Limb (tissue), 2 donors: ENCODE measurements at regions not wholly inside any gene's neighbourhood (a gene's known extent, or its start where the extent isn't known, plus 50 kb on each side); places are given as distances from the start of the nearest gene placed in this dataset.
"Not testable (repeated sequence)": the region's sequence is repeated elsewhere in the genome, so short reads cannot be mapped to it uniquely, and the experiment has no call there.

Experiments
- DNase-seq, 2 donors: peaks; one replicate each; pipeline ENCODE4 v3.0.0-alpha.2; 2016; ENCODE audit errors: extremely low spot score in 2 of 2

DNA sequence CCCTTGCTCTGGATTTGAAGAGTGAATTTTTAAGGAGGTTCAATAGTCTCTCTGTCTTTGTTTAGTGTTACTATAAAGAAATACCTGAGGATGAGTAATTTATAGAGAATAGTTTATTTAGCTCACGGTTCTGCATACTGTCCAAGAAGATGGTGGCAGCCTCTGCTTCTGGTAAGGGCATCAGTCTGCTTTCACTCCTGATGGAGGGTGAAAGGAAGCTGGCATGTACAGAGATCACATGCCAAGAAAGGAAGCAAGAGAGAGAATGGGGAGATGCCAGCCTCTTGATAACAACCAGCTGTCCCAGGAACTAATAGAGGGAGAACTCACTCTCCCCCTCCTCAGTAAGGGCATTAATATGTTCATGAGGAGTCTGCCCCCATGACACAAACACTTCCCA is 917.5 kb upstream of the GOT2 start:
- DNase-seq = no peak

- DNase-seq = no peak
These were observed 911.1 kb upstream of the GOT2 start for GRCh38 chr16:59645194-59645593.

GRCh38 chr16:59635674-59636073 is 901.6 kb upstream of the GOT2 start:
- DNase-seq = no peak

DNA sequence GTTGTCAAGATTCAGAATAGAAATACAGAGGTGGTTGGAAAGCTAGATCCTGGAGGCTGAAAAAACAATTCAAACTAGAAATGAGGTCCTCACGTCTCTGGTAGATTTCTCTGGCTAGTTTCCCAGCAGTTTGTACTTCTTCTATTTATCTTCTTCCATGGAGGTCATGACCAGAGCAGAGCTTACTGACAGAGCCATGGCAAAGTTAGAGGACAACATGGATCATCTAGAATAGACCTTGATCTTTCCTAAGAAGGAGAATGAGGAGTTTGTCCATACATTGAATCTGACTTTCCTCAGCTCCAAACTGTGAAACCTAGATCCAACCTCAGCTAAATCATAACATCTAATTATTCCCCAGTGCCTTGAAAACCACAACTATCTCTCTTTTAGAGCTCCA is 900.8 kb upstream of the GOT2 start:
- DNase-seq = no peak

DNA sequence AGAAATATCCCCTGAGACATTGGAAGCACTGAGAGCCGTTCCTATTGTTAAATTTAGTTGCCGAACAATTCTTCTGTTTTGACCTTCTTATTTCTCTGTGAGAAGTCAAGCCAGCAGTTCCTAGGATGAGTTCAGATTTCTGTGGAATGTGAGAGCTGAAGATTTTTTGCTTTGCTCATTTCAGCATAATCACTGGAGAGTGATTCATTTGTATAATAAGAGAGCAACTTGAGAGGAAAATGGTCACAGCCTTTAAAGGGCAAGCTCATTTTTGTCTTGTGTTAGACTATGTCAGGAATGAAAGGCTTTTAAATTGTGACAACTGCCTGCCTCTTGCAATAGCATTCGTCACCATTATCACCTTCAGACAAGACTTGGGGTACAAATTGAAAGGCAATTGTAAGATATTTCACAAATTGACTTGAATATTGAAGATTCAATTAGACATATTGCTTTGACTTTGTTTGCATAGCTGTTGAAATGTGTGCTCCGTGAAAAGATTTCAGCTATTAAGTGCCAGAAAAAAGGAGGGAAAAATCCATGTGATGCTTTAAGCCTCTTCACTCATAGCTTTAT is 900.0 kb upstream of the GOT2 start:
- no peak for DNase-seq

GRCh38 chr16:59632276-59632855 is 898.2 kb upstream of the GOT2 start:
- DNase-seq = no peak

DNA sequence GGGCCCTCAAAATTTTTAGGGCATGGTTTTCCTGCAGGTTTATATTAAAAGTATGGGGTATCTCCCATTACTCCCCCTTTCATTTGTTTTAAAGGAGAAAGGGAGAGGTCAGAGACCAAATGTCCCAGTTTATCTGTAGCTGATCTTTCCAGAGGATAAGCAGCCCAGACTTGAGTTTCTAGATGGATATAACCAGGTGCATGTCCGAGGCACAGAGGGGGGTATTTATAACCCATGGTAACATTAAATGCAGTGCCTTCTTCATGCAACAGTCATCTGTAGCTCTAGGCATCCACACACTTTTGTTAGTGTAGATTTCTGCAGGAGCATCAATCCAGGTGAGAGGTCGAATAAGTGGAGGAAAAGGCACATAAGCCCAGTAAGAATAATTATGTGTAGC is 890.3 kb upstream of the GOT2 start:
- not testable (repeated sequence) for DNase-seq

DNA sequence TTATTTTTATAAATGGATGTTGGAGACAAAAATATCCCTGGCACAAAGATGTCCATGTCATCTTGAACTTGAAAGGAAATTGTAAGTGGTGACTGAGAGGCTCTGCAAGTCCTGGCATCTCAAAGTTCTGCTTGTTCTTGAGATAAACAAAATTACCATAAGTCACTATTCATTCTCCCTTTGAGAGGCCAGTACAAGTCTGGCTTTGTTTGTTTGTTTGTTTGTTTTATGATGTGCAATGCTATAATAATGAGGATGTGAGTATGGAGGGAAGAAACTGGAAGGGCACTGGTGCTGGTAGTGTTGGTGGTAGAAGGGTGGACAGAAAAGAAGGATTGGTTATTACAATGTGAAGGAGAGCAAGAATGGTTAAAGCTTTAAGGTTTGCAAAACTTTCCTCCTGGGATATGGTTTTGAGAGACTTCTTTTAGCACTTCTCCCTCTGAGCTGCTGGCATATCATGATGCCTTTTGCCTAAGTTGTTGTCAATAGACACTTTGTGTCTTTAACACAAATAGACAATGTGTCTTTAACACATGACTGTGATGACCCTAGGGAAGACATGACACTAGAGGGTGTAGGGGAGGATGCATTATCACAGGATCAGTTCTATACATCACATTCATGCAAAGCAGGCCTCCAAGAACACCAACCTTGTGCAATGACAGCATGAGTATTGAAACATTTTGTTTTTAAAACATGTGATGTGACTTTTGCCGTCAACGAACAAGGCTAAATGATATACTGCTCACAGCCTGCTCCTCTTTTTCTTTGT is 880.5 kb upstream of the GOT2 start:
- DNase-seq = no peak

DNA sequence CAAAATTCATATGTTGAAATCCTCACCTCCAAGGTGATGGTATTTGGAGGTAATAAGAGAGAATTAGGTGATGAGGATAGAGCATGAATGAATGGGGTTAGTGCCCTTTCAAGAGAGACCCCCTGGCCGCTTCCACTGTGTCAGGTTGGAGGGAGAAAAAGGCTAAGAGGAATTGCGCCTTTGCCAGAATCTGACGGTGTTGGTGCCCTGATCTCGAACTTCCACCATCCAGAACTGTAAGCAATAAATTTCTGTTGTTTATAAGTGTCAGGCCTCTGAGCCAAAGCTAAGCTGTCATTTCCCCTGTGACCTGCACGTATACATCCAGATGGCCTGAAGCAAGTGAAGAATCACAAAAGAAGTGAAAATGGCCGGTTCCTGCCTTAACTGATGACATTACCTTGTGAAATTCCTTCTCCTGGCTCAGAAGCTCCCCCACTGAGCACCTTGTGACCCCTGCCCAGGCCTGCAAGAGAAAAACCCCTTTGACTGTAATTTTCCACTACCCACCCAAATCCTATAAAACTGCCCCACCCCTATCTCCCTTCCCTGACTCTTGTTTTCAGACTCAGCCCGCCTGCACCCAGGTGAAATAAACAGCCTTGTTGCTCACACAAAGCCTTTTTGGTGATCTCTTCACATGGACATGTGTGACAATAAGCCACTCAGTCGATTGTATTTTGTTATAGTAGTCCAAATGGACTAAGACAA is 878.9 kb upstream of the GOT2 start:
- not testable (repeated sequence) for DNase-seq

DNA sequence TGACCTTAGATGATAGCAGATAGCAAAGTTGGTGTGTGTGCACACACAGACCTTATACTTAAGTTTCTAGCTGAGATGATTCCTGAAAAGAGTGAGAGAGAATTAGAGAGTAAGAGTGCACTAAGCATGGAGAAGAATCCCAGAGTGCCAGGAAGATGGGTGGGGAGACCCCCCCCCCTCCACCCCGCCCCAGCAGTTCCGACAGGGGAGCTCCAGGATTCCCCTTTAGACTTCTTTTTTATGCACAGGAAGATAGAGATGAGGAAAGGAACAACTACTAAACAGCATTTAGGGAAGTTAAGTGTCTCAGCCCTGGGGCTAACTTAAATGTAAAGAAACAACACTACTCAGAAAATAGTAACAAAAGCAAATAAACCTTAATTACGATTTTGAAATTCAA is 878.0 kb upstream of the GOT2 start:
- DNase-seq = no peak

- DNase-seq = no peak
These were observed 877.4 kb upstream of the GOT2 start for GRCh38 chr16:59611556-59611955.

- no peak for DNase-seq
These were observed 871.6 kb upstream of the GOT2 start for GRCh38 chr16:59605706-59606105.

GRCh38 chr16:59604354-59604753 is 870.2 kb upstream of the GOT2 start:
- no peak for DNase-seq

- DNase-seq = no peak
These were observed 867.3 kb upstream of the GOT2 start for GRCh38 chr16:59601452-59601851.

DNA sequence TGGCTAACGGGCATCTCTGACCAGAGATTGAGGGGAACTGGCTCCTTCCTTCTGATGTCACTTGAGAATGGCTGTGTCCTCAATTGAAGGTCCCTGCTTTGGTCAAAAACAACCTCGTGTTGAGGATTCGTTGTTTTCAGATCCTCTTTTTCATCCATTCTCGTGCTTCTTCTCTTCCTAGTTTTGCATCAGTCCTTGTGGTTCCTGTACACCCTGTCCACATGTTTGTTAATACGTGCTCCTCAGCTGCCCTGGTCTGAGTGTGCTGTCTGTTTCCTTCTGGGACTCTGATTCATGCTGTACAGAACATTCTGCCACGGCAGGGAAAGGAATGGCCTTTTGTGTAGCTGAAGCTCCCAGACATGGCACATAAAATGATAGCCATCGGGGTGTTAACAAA is 863.2 kb upstream of the GOT2 start:
- no peak for DNase-seq

DNA sequence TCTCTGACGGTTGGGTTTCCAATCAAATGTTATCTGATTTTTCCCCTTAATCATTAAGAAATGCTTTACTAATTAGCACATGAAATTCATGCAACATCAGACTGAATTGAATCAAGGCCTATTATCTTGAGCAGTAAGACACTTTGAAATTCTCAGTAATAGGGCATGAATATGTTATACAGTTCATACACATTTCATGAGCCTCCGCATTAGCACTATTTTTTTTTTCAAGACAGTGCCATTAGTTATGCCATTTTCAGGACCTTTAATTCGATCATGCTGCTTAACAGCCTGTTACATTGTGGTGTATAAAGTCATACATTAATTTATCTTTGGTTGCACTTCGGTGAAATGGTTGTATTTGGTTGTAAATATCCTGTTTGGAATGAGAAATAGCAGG is 862.6 kb upstream of the GOT2 start:
- DNase-seq = no peak

DNA sequence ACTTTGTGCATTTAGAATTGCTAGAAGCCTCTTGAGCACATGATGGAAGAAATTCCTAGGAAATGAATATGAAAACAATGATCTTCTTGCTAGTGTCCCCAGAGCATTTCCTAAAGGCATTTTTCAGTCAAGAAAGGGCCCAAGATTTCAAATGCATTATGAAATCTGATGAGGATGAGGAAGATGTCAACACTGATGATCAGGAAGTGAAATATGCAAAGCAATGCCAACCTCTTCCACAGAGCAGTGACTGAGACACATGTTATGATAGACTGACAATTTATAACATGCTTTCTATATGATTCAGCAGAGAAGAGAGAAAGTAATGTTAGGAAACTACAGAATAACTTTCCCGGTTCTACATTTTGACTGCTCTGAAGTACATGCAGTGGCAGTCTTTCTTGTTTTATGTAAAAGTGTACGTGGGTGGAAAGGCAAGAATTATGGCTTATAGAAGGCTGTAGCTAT is 859.1 kb upstream of the GOT2 start:
- DNase-seq = no peak

DNA sequence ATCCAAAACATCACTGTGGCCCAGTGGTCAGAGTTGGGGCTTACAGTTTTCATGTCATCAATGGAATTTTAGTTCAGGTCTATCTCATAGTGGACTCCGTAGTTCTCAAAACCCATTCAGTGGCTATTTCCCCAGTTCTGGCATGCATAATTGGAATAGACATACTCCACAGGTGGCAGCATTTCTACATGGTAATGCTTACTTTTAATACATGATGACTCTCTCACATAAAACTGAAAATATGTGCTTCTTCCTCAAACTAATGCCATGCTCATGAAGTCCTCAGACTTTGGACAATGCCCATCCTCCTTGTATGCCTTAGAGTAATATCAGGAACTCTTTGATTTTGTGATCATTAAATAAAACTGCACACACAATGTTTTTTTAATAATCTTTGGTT is 857.4 kb upstream of the GOT2 start:
- no peak for DNase-seq

DNA sequence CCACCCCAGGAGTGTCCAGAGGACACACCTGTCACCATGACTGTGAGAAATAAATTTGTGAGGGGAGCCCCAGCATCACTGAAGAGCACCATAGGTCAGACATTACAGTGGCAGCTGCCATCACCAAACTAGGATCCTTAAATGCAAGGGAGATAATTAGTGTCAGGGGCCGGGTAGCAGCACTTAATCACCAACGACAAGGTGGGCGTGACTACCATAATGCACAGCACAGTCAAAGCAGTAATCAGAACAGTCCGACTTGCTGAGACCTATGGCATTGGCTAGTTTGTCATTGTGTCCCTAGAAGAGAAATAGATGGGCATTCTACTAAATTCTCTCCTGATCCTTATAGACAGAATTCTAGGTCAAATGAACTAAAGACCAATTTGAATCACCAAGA is 856.7 kb upstream of the GOT2 start:
- no peak for DNase-seq

GRCh38 chr16:59586331-59586730 is 852.2 kb upstream of the GOT2 start:
- DNase-seq = no peak

DNA sequence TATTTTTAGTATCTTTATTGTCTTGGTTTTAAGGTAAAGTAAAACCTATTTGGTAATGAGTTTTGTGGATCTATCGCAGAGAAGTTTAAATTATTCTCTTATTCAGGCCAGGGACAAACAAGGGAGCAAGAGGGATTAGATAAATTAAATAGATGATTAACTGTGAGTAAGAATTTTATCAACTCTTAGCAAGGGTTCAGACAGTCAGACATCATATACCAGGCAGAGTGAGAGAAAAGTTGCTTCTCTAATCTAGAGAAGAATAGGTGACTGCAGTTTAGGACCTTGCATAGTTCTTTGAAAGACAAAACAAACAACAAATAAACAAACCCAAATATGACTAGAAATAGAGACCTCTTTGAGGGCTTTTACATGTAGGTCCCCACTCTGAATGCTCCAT is 840.2 kb upstream of the GOT2 start:
- no peak for DNase-seq

GRCh38 chr16:59573528-59574271 is 839.6 kb upstream of the GOT2 start:
- DNase-seq = no peak
